KMS-11 (cell line): ENCODE measurements at regions not wholly inside any gene's neighbourhood (a gene's known extent, or its start where the extent isn't known, plus 50 kb on each side); places are given as distances from the start of the nearest gene placed in this dataset.

Experiments used
- H2AFZ ChIP-seq: fragments of 200-600 bp; sonication (generic); 2 replicates; pipeline ENCODE4 v1.6.1; 2016; ENCODE audit warnings: antibody characterized with exemption, mixed run types, low read depth
- H3K27ac ChIP-seq: fragments of 200-600 bp; sonication (generic); 2 replicates; pipeline ENCODE4 v1.6.1; 2016; ENCODE audit warnings: mild to moderate bottlenecking, mixed run types
- H3K27me3 ChIP-seq: fragments of 200-600 bp; sonication (generic); 2 replicates; pipeline ENCODE4 v1.6.1; 2017; ENCODE audit warnings: mild to moderate bottlenecking, low read depth, mixed run types, moderate library complexity; ENCODE audit not compliant: insufficient read depth
- H3K36me3 ChIP-seq: fragments of 200-600 bp; sonication (generic); 2 replicates; pipeline ENCODE4 v1.6.1; 2017; ENCODE audit warnings: mild to moderate bottlenecking, mixed run types; ENCODE audit not compliant: insufficient read depth
- H3K4me1 ChIP-seq: fragments of 200-600 bp; sonication (generic); 2 replicates; pipeline ENCODE4 v1.6.1; 2016; ENCODE audit warnings: mild to moderate bottlenecking, low read depth, mixed run types; ENCODE audit not compliant: poor library complexity, severe bottlenecking
- H3K4me2 ChIP-seq: fragments of 200-600 bp; sonication (generic); 2 replicates; pipeline ENCODE4 v1.7.0; 2016; ENCODE audit warnings: mild to moderate bottlenecking, mixed run types
- H3K4me3 ChIP-seq: fragments of 200-600 bp; sonication (generic); IDR thresholded peaks from 2 replicates; pipeline ENCODE4 v1.6.1; 2017; ENCODE audit warnings: low read depth, low read length, mixed read lengths; ENCODE audit not compliant: insufficient read depth
- H3K79me2 ChIP-seq: fragments of 200-600 bp; sonication (generic); 2 replicates; pipeline ENCODE4 v1.6.1; 2016; ENCODE audit warnings: low read depth, mixed run types; ENCODE audit not compliant: insufficient read depth
- H3K9ac ChIP-seq: fragments of 200-600 bp; sonication (generic); 2 replicates; pipeline ENCODE4 v1.6.1; 2016; ENCODE audit warnings: mild to moderate bottlenecking, mixed run types
- H4K20me1 ChIP-seq: fragments of 200-600 bp; sonication (generic); 2 replicates; pipeline ENCODE4 v1.6.1; 2016; ENCODE audit warnings: mild to moderate bottlenecking, mixed run types; ENCODE audit not compliant: insufficient read depth
- TF ChIP-seq, protein P1 (sequence below): fragments of 200-600 bp; sonication (generic); conservative IDR thresholded peaks from 2 replicates; pipeline ENCODE4 v1.6.1; 2017; ENCODE audit warnings: low read depth, mild to moderate bottlenecking, antibody characterized with exemption, low read length, moderate library complexity, mixed read lengths

DNA sequence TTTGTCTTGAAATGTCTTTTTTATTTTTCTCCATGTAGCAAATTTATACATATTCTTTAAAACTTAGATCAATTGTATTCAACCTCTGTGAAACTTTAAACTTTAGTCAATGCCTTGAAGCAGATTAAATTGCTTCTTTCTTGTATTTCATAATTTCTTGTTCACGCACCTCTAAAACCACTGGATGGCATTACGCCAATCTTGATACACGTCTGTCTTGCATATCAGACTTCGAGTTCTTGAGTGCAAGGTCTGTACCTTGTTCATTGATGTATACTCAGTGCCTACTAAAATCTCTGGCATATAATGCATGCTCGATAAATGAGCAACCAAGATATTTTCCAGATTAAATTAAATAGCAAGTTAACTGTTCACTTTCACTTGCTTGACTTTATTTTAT, 236.8 kb downstream of the CASP12 start:
- Histone ChIP-seq H3K27me3 (no peaks in the 10 kb centered on the region), H3K27ac (no peak overlapping the region), H3K4me2 (no peak overlapping the region), H3K36me3 (no peaks in the 10 kb centered on the region), H3K4me3 (no peak overlapping the region), H3K79me2 (no peaks in the 10 kb centered on the region), H4K20me1 (no peaks in the 10 kb centered on the region), H3K9ac (no peak overlapping the region), H2AFZ (no peak overlapping the region), H3K4me1 (no peaks in the 10 kb centered on the region)
- TF ChIP-seq, protein P1, sequence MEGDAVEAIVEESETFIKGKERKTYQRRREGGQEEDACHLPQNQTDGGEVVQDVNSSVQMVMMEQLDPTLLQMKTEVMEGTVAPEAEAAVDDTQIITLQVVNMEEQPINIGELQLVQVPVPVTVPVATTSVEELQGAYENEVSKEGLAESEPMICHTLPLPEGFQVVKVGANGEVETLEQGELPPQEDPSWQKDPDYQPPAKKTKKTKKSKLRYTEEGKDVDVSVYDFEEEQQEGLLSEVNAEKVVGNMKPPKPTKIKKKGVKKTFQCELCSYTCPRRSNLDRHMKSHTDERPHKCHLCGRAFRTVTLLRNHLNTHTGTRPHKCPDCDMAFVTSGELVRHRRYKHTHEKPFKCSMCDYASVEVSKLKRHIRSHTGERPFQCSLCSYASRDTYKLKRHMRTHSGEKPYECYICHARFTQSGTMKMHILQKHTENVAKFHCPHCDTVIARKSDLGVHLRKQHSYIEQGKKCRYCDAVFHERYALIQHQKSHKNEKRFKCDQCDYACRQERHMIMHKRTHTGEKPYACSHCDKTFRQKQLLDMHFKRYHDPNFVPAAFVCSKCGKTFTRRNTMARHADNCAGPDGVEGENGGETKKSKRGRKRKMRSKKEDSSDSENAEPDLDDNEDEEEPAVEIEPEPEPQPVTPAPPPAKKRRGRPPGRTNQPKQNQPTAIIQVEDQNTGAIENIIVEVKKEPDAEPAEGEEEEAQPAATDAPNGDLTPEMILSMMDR: no peak

GRCh38 chr11:104658177-104658576, 240.1 kb downstream of the CASP12 start:
- Histone ChIP-seq H3K27me3 (no peaks in the 10 kb centered on the region), H4K20me1 (no peaks in the 10 kb centered on the region), H2AFZ (no peak overlapping the region), H3K4me3 (no peak overlapping the region), H3K9ac (no peak overlapping the region), H3K4me1 (peaks cover 13% of the 10 kb centered on the region), H3K36me3 (no peaks in the 10 kb centered on the region), H3K27ac (no peak overlapping the region), H3K4me2 (no peak overlapping the region), H3K79me2 (no peaks in the 10 kb centered on the region)
- TF ChIP-seq, protein P1: no peak

- no peak overlapping the region for H2AFZ ChIP-seq
- H3K9ac ChIP-seq: no peak overlapping the region
- TF ChIP-seq, protein P1: no peak
- H3K4me3 ChIP-seq: no peak overlapping the region
- no peak overlapping the region for H3K4me2 ChIP-seq
- H3K4me1 ChIP-seq: peaks cover 20% of the 10 kb centered on the region
- no peaks in the 10 kb centered on the region for H3K79me2 ChIP-seq
- no peaks in the 10 kb centered on the region for H3K27me3 ChIP-seq
- H3K27ac ChIP-seq: no peak overlapping the region
- no peaks in the 10 kb centered on the region for H3K36me3 ChIP-seq
- H4K20me1 ChIP-seq: no peaks in the 10 kb centered on the region
These were observed 241.2 kb downstream of the CASP12 start for GRCh38 chr11:104657083-104657482.

- Histone ChIP-seq H3K27ac (no peak overlapping the region), H3K4me2 (no peak overlapping the region), H4K20me1 (no peaks in the 10 kb centered on the region), H2AFZ (no peak overlapping the region), H3K36me3 (no peaks in the 10 kb centered on the region), H3K9ac (no peak overlapping the region), H3K4me3 (no peak overlapping the region), H3K4me1 (peaks cover 20% of the 10 kb centered on the region), H3K79me2 (no peaks in the 10 kb centered on the region), H3K27me3 (no peaks in the 10 kb centered on the region)
- TF ChIP-seq, protein P1: no peak
These were observed 243.2 kb downstream of the CASP12 start for GRCh38 chr11:104655066-104655465.
